Ectodermal cell (in vitro differentiated cells): ENCODE measurements at regions not wholly inside any gene's neighbourhood (a gene's known extent, or its start where the extent isn't known, plus 50 kb on each side); places are given as distances from the start of the nearest gene placed in this dataset.
A peak's percentile ranks its signal among the peaks of the same experiment; 100 is the strongest.

ENCODE experiments used
- H3K27ac ChIP-seq: 2 replicates; pipeline ENCODE4 v1.7.0; 2013; ENCODE audit warnings: mild to moderate bottlenecking, low read depth, low read length; ENCODE audit not compliant: insufficient read depth, poor library complexity, severe bottlenecking
- H3K27me3 ChIP-seq: 2 replicates; pipeline ENCODE4 v1.7.0; 2013; ENCODE audit warnings: mild to moderate bottlenecking, low read length; ENCODE audit not compliant: insufficient read depth, control insufficient read depth, poor library complexity, severe bottlenecking
- H3K36me3 ChIP-seq: one replicate; pipeline ENCODE4 v1.7.0; 2013; ENCODE audit warnings: low read length; ENCODE audit not compliant: control insufficient read depth, insufficient read depth
- H3K4me1 ChIP-seq: one replicate; pipeline ENCODE4 v1.7.0; 2013; ENCODE audit warnings: low read length; ENCODE audit not compliant: control insufficient read depth, insufficient read depth
- H3K4me3 ChIP-seq: 2 replicates; pipeline ENCODE4 v1.7.0; 2013; ENCODE audit warnings: low read depth, low read length, control low read depth; ENCODE audit not compliant: insufficient read depth
- H3K9me3 ChIP-seq: 2 replicates; pipeline ENCODE4 v1.7.0; 2013; ENCODE audit warnings: mild to moderate bottlenecking, low read length, moderate library complexity; ENCODE audit not compliant: control insufficient read depth
- WGBS, 2 experiments: methylation state at CpG; one replicate each; pipeline ENCODE4 v1.1.7; 2013; ENCODE audit warnings: missing lambda C conversion rate in 2 of 2; 5-methylcytosine and 5-hydroxymethylcytosine counted together

- 79 to 88% methylated on average over 2 to 4 of the region's 4 CpGs for WGBS, 2 experiments
- Histone ChIP-seq H3K4me1 (peaks cover 20% of the 10 kb centered on the region), H3K36me3 (no peaks in the 10 kb centered on the region), H3K4me3 (no peak overlapping the region), H3K27me3 (no peaks in the 10 kb centered on the region), H3K9me3 (peaks cover 9% of the 10 kb centered on the region), H3K27ac (no peak overlapping the region)
These were observed 104.3 kb upstream of the PTPRT start for GRCh38 chr20:43294031-43294430.

- WGBS, 2 experiments: 65 to 70% methylated on average over 11 of the region's 11 CpGs
- no peaks in the 10 kb centered on the region for H3K36me3 ChIP-seq
- H3K27ac ChIP-seq: peak overlapping the region; percentile 46
- H3K4me1 ChIP-seq: peaks cover 20% of the 10 kb centered on the region
- H3K4me3 ChIP-seq: no peak overlapping the region
- H3K27me3 ChIP-seq: no peaks in the 10 kb centered on the region
- peaks cover 9% of the 10 kb centered on the region for H3K9me3 ChIP-seq
These were observed 103.5 kb upstream of the PTPRT start for GRCh38 chr20:43293068-43293786.

- 85 to 96% methylated on average over 3 of the region's 3 CpGs for WGBS, 2 experiments
- Histone ChIP-seq H3K4me1 (peaks cover 20% of the 10 kb centered on the region), H3K4me3 (no peak overlapping the region), H3K27me3 (no peaks in the 10 kb centered on the region), H3K9me3 (peaks cover 8% of the 10 kb centered on the region), H3K36me3 (no peaks in the 10 kb centered on the region), H3K27ac (no peak overlapping the region)
These were observed 102.5 kb upstream of the PTPRT start for GRCh38 chr20:43292222-43292621.

GRCh38 chr20:43287637-43288036 lies 97.9 kb upstream of the PTPRT start:
- no peaks in the 10 kb centered on the region for H3K27me3 ChIP-seq
- no peak overlapping the region for H3K4me3 ChIP-seq
- no peak overlapping the region for H3K27ac ChIP-seq
- peaks cover 5% of the 10 kb centered on the region for H3K4me1 ChIP-seq
- H3K36me3 ChIP-seq: no peaks in the 10 kb centered on the region
- WGBS, 2 experiments: 93 to 95% methylated on average over 2 of the region's 2 CpGs
- H3K9me3 ChIP-seq: no peaks in the 10 kb centered on the region

- no peak overlapping the region for H3K27ac ChIP-seq
- WGBS, 2 experiments: 93 to 95% methylated on average over 3 of the region's 3 CpGs
- no peaks in the 10 kb centered on the region for H3K4me1 ChIP-seq
- H3K9me3 ChIP-seq: no peaks in the 10 kb centered on the region
- H3K27me3 ChIP-seq: no peaks in the 10 kb centered on the region
- no peak overlapping the region for H3K4me3 ChIP-seq
- H3K36me3 ChIP-seq: no peaks in the 10 kb centered on the region
These were observed 95.5 kb upstream of the PTPRT start for GRCh38 chr20:43285170-43285569.

GRCh38 chr20:43284486-43284885 lies 94.8 kb upstream of the PTPRT start:
- Histone ChIP-seq H3K9me3 (no peaks in the 10 kb centered on the region), H3K27me3 (no peaks in the 10 kb centered on the region), H3K4me1 (no peaks in the 10 kb centered on the region), H3K4me3 (no peak overlapping the region), H3K27ac (no peak overlapping the region), H3K36me3 (no peaks in the 10 kb centered on the region)
- WGBS, 2 experiments: 94 to 100% methylated on average over 1 of the region's 2 CpGs

GRCh38 chr20:43283126-43283525 lies 93.4 kb upstream of the PTPRT start:
- Histone ChIP-seq H3K9me3 (no peaks in the 10 kb centered on the region), H3K27ac (no peak overlapping the region), H3K4me1 (no peaks in the 10 kb centered on the region), H3K36me3 (no peaks in the 10 kb centered on the region), H3K4me3 (no peak overlapping the region), H3K27me3 (no peaks in the 10 kb centered on the region)
- 91 to 95% methylated on average over 2 of the region's 2 CpGs for WGBS, 2 experiments

GRCh38 chr20:43271980-43272379 lies 82.3 kb upstream of the PTPRT start:
- H3K36me3 ChIP-seq: no peaks in the 10 kb centered on the region
- WGBS, 2 experiments: 67% methylated on average over 5 of the region's 5 CpGs
- H3K9me3 ChIP-seq: no peaks in the 10 kb centered on the region
- H3K27ac ChIP-seq: no peak overlapping the region
- no peaks in the 10 kb centered on the region for H3K4me1 ChIP-seq
- H3K4me3 ChIP-seq: no peak overlapping the region
- H3K27me3 ChIP-seq: no peaks in the 10 kb centered on the region

GRCh38 chr20:43265449-43265848 lies 75.7 kb upstream of the PTPRT start:
- Histone ChIP-seq H3K9me3 (no peaks in the 10 kb centered on the region), H3K27ac (no peak overlapping the region), H3K27me3 (no peaks in the 10 kb centered on the region), H3K4me3 (no peak overlapping the region), H3K36me3 (no peaks in the 10 kb centered on the region), H3K4me1 (no peaks in the 10 kb centered on the region)
- WGBS, 2 experiments: 97% methylated on average over 2 of the region's 2 CpGs

GRCh38 chr20:43263226-43263625 lies 73.5 kb upstream of the PTPRT start:
- Histone ChIP-seq H3K27me3 (no peaks in the 10 kb centered on the region), H3K4me3 (no peak overlapping the region), H3K4me1 (no peaks in the 10 kb centered on the region), H3K9me3 (no peaks in the 10 kb centered on the region), H3K36me3 (no peaks in the 10 kb centered on the region), H3K27ac (no peak overlapping the region)
- 87% methylated on average over 2 of the region's 2 CpGs for WGBS, 2 experiments

- Histone ChIP-seq H3K27me3 (no peaks in the 10 kb centered on the region), H3K27ac (no peak overlapping the region), H3K9me3 (no peaks in the 10 kb centered on the region), H3K4me1 (no peaks in the 10 kb centered on the region), H3K4me3 (no peak overlapping the region), H3K36me3 (no peaks in the 10 kb centered on the region)
- 92 to 94% methylated on average over 8 of the region's 8 CpGs for WGBS, 2 experiments
These were observed 72.6 kb upstream of the PTPRT start for GRCh38 chr20:43262341-43262740.
